Sigmoid colon (tissue), 4 donors: ENCODE measurements at regions not wholly inside any gene's neighbourhood (a gene's known extent, or its start where the extent isn't known, plus 50 kb on each side); places are given as distances from the start of the nearest gene placed in this dataset.

Experiments used
- CTCF ChIP-seq, 4 experiments: fragments of 450-650 bp in 3 of 4; fragments of 200-600 bp in 1 of 4; IDR thresholded peaks; one replicate each; pipeline ENCODE4 v1.5.1; 2016 to 2019; ENCODE audit warnings: antibody characterized with exemption in 4 of 4, mild to moderate bottlenecking in 3 of 4, moderate library complexity in 2 of 4
- POLR2AphosphoS5 ChIP-seq, 4 donors: sonication (generic); formaldehyde crosslinking; IDR thresholded peaks; one replicate each; pipeline ENCODE4 v1.6.1; 2017; ENCODE audit warnings: antibody characterized with exemption in 4 of 4

- TF ChIP-seq CTCF (IDR thresholded peaks at IDR 0.05) (no peak), POLR2AphosphoS5 (IDR thresholded peaks at IDR 0.05) (no peak)
These were observed 65.0 kb upstream of the SSX2IP start for GRCh38 chr1:84755216-84755615.
